WTC11 (cell line): ENCODE measurements at regions not wholly inside any gene's neighbourhood (a gene's known extent, or its start where the extent isn't known, plus 50 kb on each side); places are given as distances from the start of the nearest gene placed in this dataset.

Source experiments
- TF ChIP-seq, protein P1 (sequence below): fragments of 200-600 bp; IDR thresholded peaks from 2 replicates; pipeline ENCODE4 v1.8.0; 2022; ENCODE audit warnings: antibody characterized with exemption
- TF ChIP-seq, protein P2 (sequence below): sonication (generic); formaldehyde crosslinking; conservative IDR thresholded peaks from 2 replicates; pipeline ENCODE4 v1.8.1; 2022; ENCODE audit warnings: mild to moderate bottlenecking, missing genetic modification reagents
- TF ChIP-seq, protein P3 (sequence below): sonication (generic); formaldehyde crosslinking; IDR thresholded peaks from 2 replicates; pipeline ENCODE4 v1.8.0; 2022; ENCODE audit warnings: mild to moderate bottlenecking, missing genetic modification reagents

DNA sequence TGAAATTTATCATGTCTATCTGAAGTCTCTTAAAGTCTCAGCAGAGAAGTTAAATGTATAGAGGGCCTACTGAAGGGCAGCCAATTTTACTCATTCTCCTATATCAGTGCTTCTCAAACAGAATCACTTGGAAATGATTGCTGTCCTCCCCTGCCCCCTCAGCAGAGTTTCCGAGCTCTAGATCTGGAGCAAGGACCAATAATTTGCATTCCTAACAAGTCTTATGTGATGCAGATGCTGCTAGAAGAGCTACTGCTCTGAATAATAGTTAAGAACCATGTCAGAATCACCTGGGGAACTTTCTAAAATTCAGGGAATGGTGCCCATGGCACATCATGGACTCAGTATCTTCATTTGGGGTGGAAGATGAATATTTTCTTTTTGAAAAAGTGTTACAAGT is 105.6 kb upstream of the EPHA4 start:
- TF ChIP-seq, protein P1, sequence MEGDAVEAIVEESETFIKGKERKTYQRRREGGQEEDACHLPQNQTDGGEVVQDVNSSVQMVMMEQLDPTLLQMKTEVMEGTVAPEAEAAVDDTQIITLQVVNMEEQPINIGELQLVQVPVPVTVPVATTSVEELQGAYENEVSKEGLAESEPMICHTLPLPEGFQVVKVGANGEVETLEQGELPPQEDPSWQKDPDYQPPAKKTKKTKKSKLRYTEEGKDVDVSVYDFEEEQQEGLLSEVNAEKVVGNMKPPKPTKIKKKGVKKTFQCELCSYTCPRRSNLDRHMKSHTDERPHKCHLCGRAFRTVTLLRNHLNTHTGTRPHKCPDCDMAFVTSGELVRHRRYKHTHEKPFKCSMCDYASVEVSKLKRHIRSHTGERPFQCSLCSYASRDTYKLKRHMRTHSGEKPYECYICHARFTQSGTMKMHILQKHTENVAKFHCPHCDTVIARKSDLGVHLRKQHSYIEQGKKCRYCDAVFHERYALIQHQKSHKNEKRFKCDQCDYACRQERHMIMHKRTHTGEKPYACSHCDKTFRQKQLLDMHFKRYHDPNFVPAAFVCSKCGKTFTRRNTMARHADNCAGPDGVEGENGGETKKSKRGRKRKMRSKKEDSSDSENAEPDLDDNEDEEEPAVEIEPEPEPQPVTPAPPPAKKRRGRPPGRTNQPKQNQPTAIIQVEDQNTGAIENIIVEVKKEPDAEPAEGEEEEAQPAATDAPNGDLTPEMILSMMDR = no peak
- TF ChIP-seq, protein P2, sequence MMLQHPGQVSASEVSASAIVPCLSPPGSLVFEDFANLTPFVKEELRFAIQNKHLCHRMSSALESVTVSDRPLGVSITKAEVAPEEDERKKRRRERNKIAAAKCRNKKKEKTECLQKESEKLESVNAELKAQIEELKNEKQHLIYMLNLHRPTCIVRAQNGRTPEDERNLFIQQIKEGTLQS (CRISPR knock-in tag) = no peak
- TF ChIP-seq, protein P3, sequence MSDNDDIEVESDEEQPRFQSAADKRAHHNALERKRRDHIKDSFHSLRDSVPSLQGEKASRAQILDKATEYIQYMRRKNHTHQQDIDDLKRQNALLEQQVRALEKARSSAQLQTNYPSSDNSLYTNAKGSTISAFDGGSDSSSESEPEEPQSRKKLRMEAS = no peak
